C4-2B (cell line): ENCODE measurements at regions not wholly inside any gene's neighbourhood (a gene's known extent, or its start where the extent isn't known, plus 50 kb on each side); places are given as distances from the start of the nearest gene placed in this dataset.

Experiments used
- ZFX ChIP-seq: fragments of 450-650 bp; IDR thresholded peaks from 2 replicates; pipeline ENCODE4 v1.6.1; 2017
- TF ChIP-seq, protein P1 (sequence below): fragments of 450-650 bp; conservative IDR thresholded peaks from 2 replicates; pipeline ENCODE4 v1.5.1; 2017; ENCODE audit warnings: mild to moderate bottlenecking

DNA sequence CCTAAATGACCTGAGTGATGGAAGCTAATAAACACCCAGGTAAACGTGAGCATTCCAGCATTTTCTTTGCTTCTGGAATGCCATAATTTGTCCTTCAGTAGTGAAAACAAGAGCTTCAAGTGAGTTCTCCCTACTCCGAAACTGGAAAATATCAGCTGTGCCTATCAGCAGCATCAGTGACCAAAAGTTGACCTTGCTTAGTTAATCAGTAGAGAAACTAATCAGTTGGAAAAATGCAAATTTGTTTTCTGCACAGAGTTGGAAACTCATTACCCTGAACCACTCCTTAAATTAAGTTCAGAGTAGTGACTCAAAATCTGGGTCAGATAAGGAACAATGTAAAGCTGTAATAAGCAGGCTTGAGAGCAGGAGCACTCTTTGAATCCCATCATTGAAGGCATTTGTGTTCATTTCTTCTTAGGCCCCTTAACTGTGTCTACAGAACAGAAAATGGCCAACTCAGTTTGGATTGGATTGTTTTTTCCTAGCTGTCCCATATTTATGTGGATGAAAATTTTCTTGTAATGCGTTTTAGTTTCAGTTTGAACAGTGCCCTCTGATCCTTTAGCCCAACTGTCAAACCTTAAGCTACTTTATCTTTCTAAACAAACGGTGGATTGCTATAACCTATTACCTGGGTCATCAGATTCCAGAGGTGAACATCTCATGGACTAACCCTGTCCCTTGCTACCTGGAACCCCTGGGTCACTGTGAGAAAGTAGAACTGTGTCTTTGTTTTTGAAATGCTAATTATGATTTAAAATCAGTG, 290.4 kb downstream of the TOX3 start:
- TF ChIP-seq, protein P1, sequence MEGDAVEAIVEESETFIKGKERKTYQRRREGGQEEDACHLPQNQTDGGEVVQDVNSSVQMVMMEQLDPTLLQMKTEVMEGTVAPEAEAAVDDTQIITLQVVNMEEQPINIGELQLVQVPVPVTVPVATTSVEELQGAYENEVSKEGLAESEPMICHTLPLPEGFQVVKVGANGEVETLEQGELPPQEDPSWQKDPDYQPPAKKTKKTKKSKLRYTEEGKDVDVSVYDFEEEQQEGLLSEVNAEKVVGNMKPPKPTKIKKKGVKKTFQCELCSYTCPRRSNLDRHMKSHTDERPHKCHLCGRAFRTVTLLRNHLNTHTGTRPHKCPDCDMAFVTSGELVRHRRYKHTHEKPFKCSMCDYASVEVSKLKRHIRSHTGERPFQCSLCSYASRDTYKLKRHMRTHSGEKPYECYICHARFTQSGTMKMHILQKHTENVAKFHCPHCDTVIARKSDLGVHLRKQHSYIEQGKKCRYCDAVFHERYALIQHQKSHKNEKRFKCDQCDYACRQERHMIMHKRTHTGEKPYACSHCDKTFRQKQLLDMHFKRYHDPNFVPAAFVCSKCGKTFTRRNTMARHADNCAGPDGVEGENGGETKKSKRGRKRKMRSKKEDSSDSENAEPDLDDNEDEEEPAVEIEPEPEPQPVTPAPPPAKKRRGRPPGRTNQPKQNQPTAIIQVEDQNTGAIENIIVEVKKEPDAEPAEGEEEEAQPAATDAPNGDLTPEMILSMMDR = no peak
- no peak for TF ChIP-seq ZFX
